Body of pancreas (tissue), 4 donors: ENCODE measurements at regions not wholly inside any gene's neighbourhood (a gene's known extent, or its start where the extent isn't known, plus 50 kb on each side); places are given as distances from the start of the nearest gene placed in this dataset.

ENCODE experiments used
- ATAC-seq: fragments of 150-250 bp; one replicate; pipeline ENCODE4 v1.9.1; 2016
- DNase-seq, 4 donors: peaks; one replicate each; pipeline ENCODE4 v3.0.0-alpha.2; 2019
- H3K27ac ChIP-seq, 4 donors: fragments of 200-600 bp; sonication (generic); 1 replicate in 3 of 4; 2 replicates in 1 of 4; pipeline versions ENCODE4 v1.5.1 to v1.6.1; 2016 to 2019; ENCODE audit warnings: mild to moderate bottlenecking in 1 of 4, mixed read lengths in 1 of 4, moderate library complexity in 1 of 4
- H3K27me3 ChIP-seq, 2 donors: fragments of 200-600 bp; sonication (generic); one replicate each; pipeline ENCODE4 v1.6.0; 2016; ENCODE audit warnings: mild to moderate bottlenecking in 1 of 2
- H3K36me3 ChIP-seq, 2 donors: fragments of 200-600 bp; sonication (generic); replicated peaks in 1 of 2; 2 replicates each; pipeline ENCODE4 v1.5.1; 2016; ENCODE audit warnings: low read depth in 2 of 2; ENCODE audit not compliant: insufficient read depth in 1 of 2
- H3K4me1 ChIP-seq: fragments of 200-600 bp; sonication (generic); one replicate; pipeline ENCODE4 v1.6.0; 2016
- H3K4me3 ChIP-seq, 2 donors: fragments of 200-600 bp; sonication (generic); 1 replicate in 1 of 2; 2 replicates in 1 of 2; pipeline ENCODE4 v1.5.1; 2016 to 2019
- H3K9me3 ChIP-seq, 3 donors: fragments of 200-600 bp; sonication (generic); 1 replicate in 2 of 3; 2 replicates in 1 of 3; pipeline ENCODE4 v1.5.1; 2016
- CTCF ChIP-seq, 7 experiments: fragments of 450-650 bp in 4 of 7; fragments of 200-600 bp in 3 of 7; sonication (generic) in 3 of 7; IDR thresholded peaks; one replicate each; pipeline ENCODE4 v1.5.1; 2016 to 2019; ENCODE audit warnings: antibody characterized with exemption in 7 of 7
- POLR2A ChIP-seq, 3 donors: fragments of 450-650 bp; IDR thresholded peaks; one replicate each; pipeline ENCODE4 v1.6.1; 2016; ENCODE audit warnings: antibody characterized with exemption in 3 of 3, mild to moderate bottlenecking in 2 of 3
- WGBS, 2 donors: methylation state at CpG; one replicate each; pipeline ENCODE4 v1.1.5; 2017; 5-methylcytosine and 5-hydroxymethylcytosine counted together
- intact Hi-C: fragments of 100-400 bp; cut with DNase I; formaldehyde crosslinking; loops from one replicate; pipeline ENCODE4 v1.15.1; 2023

GRCh38 chr2:153299809-153300208, 178.8 kb downstream of the RPRM start:
- Histone ChIP-seq H3K9me3 (no peaks in the 10 kb centered on the region), H3K27me3 (no peaks in the 10 kb centered on the region), H3K4me3 (no peak overlapping the region), H3K4me1 (no peaks in the 10 kb centered on the region), H3K27ac (no peak overlapping the region), H3K36me3 (no peaks in the 10 kb centered on the region)
- no peak for ATAC-seq
- 86 to 89% methylated on average over 4 of the region's 4 CpGs for WGBS, 2 donors
- no peak for TF ChIP-seq CTCF (IDR thresholded peaks at IDR 0.05)
- TF ChIP-seq POLR2A (IDR thresholded peaks at IDR 0.05): no peak
- intact Hi-C loops: no loop called here
- no peak for DNase-seq

GRCh38 chr2:153299217-153299616, 179.3 kb downstream of the RPRM start:
- Histone ChIP-seq H3K4me1 (no peaks in the 10 kb centered on the region), H3K27ac (no peak overlapping the region), H3K27me3 (no peaks in the 10 kb centered on the region), H3K36me3 (no peaks in the 10 kb centered on the region), H3K4me3 (no peak overlapping the region), H3K9me3 (no peaks in the 10 kb centered on the region)
- no peak for TF ChIP-seq POLR2A (IDR thresholded peaks at IDR 0.05)
- TF ChIP-seq CTCF (IDR thresholded peaks at IDR 0.05): no peak
- no peak for DNase-seq
- no peak for ATAC-seq
- intact Hi-C loops: no loop called here
- WGBS, 2 donors: 52 to 57% methylated on average over 3 of the region's 3 CpGs

GRCh38 chr2:153294199-153294786, 184.3 kb downstream of the RPRM start:
- Histone ChIP-seq H3K27me3 (no peaks in the 10 kb centered on the region), H3K4me1 (no peaks in the 10 kb centered on the region), H3K4me3 (no peak overlapping the region), H3K27ac (no peak overlapping the region), H3K9me3 (no peaks in the 10 kb centered on the region), H3K36me3 (no peaks in the 10 kb centered on the region)
- 23 to 24% methylated on average over 2 of the region's 2 CpGs for WGBS, 2 donors
- ATAC-seq (no peak), DNase-seq (no peak)
- TF ChIP-seq CTCF (IDR thresholded peaks at IDR 0.05) (no peak), POLR2A (IDR thresholded peaks at IDR 0.05) (no peak)
- intact Hi-C loops: no loop called here

GRCh38 chr2:153291718-153292117, 186.8 kb downstream of the RPRM start:
- no peak for ATAC-seq
- intact Hi-C loops: no loop called here
- Histone ChIP-seq H3K36me3 (no peaks in the 10 kb centered on the region), H3K27ac (no peak overlapping the region), H3K4me3 (no peak overlapping the region), H3K9me3 (no peaks in the 10 kb centered on the region), H3K4me1 (no peaks in the 10 kb centered on the region), H3K27me3 (no peaks in the 10 kb centered on the region)
- WGBS, 2 donors: 37 to 40% methylated on average over 5 of the region's 5 CpGs
- TF ChIP-seq POLR2A (IDR thresholded peaks at IDR 0.05) (no peak), CTCF (IDR thresholded peaks at IDR 0.05) (no peak)
- DNase-seq: no peak

GRCh38 chr2:153287109-153287801, 191.3 kb downstream of the RPRM start:
- Histone ChIP-seq H3K36me3 (no peaks in the 10 kb centered on the region), H3K9me3 (peaks cover 0 to 13% (median 0%) of the 10 kb centered on the region in 3 donors), H3K27ac (no peak overlapping the region), H3K27me3 (no peaks in the 10 kb centered on the region), H3K4me3 (no peak overlapping the region), H3K4me1 (no peaks in the 10 kb centered on the region)
- intact Hi-C loops: no loop called here
- TF ChIP-seq POLR2A (IDR thresholded peaks at IDR 0.05) (no peak), CTCF (IDR thresholded peaks at IDR 0.05) (peak in 1 of 7 experiments; percentile 25)
- DNase-seq (peak in 1 of 4 donors; percentile 36), ATAC-seq (no peak)
- WGBS, 2 donors: 35 to 43% methylated on average over 23 to 24 of the region's 24 CpGs
